Epithelial cell of esophagus (primary cell): ENCODE measurements at regions not wholly inside any gene's neighbourhood (a gene's known extent, or its start where the extent isn't known, plus 50 kb on each side); places are given as distances from the start of the nearest gene placed in this dataset.

Source experiments
- DNase-seq: peaks from one replicate; pipeline ENCODE4 v3.0.0; 2010; ENCODE audit warnings: low read depth
- H3K4me3 ChIP-seq: 2 replicates; pipeline ENCODE4 v1.5.1; 2011; ENCODE audit warnings: mild to moderate bottlenecking, low read length, control low read depth
- CTCF ChIP-seq: IDR thresholded peaks from 2 replicates; pipeline ENCODE4 v1.5.1; 2011; ENCODE audit warnings: low read depth, mild to moderate bottlenecking, low read length, control low read depth, inconsistent platforms; ENCODE audit not compliant: insufficient read depth; ENCODE audit errors: missing control alignments

GRCh38 chr9:571066-571465, 270.4 kb upstream of the DMRT1 start:
- DNase-seq = no peak
- no peak for TF ChIP-seq CTCF
- H3K4me3 ChIP-seq = no peak overlapping the region

GRCh38 chr9:571741-572140, 269.8 kb upstream of the DMRT1 start:
- no peak for DNase-seq
- H3K4me3 ChIP-seq = no peak overlapping the region
- no peak for TF ChIP-seq CTCF

DNA sequence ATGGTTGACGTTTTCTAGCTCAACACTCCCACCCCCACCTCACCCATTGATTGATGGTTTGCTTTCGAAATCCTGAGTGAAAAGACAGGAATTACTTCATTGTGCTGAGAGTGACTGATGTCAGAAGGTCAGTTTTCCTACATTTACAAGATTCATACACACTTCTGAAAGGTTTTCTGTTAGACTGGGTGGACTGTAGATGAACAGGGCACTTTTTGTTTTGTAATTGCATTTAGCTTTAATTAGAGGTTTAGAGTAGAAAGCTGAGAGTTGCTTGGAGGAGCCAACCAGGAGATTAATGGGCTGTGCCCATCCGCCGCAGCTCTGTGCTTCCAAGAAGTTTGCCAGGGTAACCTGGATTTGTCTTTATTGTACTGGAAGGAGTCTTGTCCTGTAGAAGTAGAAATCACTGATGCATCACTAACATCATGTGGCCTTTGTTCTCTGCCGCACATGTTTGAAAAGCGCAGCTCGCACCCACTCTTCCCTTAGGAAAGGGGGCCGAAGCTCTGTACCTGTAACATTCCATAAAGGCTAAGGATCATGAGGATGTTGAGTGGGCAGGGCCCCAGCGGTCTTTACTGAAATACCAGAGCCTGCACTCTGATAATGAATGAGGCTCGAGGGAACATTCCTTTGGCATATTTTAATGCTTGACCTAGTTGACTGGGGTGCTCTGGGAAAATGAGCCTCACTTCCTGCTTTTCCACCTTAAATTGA, 267.6 kb upstream of the DMRT1 start:
- DNase-seq = no peak
- TF ChIP-seq CTCF = no peak
- no peak overlapping the region for H3K4me3 ChIP-seq

GRCh38 chr9:575139-575538, 266.4 kb upstream of the DMRT1 start:
- no peak for TF ChIP-seq CTCF
- no peak for DNase-seq
- H3K4me3 ChIP-seq = no peak overlapping the region

- no peak overlapping the region for H3K4me3 ChIP-seq
- DNase-seq = no peak
- TF ChIP-seq CTCF = no peak
Observed at GRCh38 chr9:580652-581342, 260.7 kb upstream of the DMRT1 start.

- peak; percentile 45 for TF ChIP-seq CTCF
- no peak overlapping the region for H3K4me3 ChIP-seq
- DNase-seq = no peak
Observed at GRCh38 chr9:581673-582497, 259.6 kb upstream of the DMRT1 start.
